Activated CD8-positive, alpha-beta memory T cell treated with anti-CD3 and anti-CD28 coated beads, Interleukin-2, amount 50 U/mL, for 1 hour (primary cell): ENCODE measurements at regions not wholly inside any gene's neighbourhood (a gene's known extent, or its start where the extent isn't known, plus 50 kb on each side); places are given as distances from the start of the nearest gene placed in this dataset.

ENCODE experiments used
- DNase-seq: peaks from one replicate; pipeline ENCODE4 v3.0.0-alpha.2; 2020; ENCODE audit errors: extremely low read depth

DNA sequence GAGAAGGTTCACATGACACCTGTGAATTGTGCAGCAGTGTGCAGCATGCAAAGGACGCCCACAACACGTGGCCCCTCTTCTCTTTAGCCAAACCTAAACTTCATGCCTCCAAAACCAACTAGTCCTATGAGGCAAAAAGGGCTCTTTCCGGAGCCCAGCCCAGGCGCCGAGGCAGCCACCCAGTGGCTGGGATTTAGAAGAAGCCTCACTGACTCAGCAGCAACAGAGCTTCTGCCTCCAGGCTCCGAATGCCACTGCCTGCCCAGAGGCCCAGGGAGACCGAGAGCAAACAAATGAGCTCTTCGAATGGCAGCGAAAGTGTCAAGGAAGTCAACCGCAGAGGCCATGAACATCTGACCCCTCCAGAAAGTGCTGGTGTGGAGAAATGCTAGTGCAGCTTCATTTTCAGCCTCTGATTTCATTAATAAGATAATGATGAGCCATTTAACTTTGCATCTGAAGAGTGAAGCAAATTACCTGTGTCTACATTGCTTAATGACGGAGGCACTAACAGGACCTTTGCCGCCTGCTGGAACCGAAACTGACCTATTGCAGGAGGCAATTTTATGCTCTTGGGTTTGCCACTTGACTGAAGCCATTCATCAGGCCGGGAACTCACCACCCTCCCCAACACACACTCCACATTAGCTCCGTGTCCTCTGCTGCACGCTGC is 157.7 kb upstream of the RPL38 start:
- no peak for DNase-seq

DNA sequence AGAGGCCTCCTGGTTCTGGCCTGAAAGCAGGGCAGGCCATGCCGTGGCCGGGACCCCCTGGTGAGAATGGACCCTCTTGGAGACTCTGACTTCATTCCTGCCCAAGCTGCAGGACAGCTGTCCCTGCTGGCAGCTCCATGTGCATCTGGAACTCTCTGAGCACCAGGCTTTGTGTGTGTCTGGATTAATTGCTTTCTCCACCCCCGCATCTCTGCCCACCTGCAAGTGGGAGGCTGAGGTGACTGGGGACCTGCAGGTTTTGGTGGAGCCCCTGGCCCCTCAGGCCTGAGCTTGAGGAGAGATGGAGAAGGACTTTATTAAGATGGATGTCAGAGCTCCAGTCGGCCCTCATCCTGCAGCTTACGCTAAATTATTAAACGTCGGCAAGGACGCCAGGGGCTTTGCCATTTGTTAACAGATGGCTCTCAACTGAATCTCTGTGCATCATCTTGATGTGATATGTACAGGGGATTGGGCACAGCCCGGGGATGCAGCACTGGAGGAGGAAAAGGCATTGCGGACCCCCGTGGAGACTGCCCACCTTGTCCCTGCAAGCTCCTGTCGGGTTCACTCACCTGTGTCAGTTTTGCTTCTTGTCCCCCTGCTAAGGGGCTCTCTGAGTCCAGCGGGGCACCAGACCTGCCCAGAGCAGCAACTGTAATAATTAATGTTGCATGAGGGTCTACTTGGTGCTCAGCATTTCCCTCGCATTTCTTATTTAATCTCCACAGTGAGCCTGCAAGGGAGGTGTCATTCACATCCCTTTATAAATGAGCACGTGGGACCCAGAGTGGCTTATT is 154.1 kb upstream of the RPL38 start:
- DNase-seq = no peak

DNA sequence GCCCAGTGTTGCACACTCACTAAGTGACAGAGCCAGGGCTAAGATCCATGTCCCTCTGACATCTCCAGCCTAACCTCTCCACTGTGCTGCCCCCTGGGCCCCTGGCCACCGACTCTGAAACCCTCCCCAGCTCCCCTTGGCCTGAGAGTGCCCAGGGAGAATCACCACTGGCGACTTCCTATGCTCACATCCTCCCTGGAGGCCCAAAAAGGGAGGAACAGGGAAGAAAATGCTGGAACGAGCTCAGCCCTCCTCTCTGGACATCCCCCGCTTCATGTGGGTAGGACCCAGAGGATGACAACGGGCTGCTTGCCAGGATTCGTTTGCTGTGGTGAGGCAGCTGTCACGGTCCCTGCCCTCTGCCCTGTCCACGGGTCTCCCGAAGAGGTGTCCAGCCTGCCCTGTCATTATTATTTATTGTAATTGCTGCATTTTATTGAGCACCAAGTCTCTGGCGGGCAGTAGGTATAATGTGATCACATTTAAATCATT is 153.5 kb upstream of the RPL38 start:
- DNase-seq = no peak

DNA sequence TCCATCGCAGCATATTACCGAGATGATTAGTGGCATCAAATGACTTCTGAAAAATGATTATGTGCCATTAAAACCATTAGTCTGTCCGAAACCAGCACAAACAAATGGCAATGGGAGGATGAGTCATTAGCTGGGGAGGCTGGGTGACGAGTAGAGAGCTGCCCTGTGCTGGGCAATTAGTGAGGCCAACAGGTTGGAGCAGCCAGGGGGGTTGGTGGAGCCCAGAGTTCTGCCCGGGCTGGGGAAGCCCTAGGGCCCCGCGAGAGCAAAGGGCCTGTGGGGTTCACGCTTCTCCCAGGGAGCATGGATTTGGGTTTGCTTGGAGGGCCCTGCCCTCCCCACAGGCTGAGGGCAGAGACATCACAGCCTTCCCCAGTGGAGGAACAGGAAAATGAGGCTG is 152.1 kb upstream of the RPL38 start:
- no peak for DNase-seq

DNA sequence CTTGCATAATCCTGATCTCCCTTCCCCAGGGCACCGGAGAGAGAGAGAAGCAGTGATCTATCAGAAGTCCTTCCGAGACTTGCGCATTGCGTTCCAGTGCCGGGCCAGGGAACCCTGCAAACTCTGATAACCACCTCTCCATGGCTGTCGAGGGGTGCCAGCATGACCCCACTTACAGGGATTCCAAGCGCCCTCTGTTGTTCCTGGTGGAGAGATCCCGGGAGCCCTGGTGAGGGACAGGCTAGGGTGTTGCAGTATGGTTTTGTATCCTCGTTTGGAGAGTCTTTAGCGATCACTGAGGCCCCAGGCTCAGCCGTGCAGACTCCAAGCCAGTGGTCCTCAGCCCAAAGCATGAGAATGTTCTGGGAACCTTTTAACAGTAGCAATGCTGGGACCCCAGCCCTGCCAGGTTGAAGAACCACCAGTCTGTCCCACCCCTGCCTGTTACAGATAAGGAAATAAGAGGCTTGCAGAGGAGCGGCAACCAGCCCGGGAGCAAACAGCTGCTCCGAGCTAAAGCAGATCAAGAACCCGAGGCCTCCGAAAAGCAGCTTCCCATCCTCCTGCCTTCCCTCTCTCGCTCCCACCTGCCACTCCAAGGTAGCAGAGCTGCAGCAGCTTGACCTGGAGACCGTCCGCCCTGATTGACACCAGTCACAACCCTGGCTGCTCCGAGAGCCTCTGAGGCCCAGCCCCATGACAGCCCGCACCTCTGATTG is 150.3 kb upstream of the RPL38 start:
- DNase-seq = no peak

DNA sequence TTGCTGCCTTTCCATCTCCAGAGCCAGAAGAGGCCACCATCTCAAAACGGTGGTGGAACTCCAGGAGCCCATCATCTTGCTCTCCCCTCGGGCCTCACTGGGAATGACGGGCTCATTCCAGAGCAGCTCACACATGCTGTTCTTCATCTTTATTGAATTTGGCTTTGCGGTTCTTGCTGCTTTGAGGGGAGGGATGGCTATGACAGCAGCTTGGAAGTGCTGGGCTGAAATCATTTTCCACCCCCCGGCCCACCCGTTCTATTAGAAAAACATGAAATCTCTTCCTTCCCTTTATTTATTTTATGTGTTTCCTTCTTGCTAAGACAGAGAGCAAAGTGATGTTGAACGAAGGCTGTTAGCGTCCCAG is 149.8 kb upstream of the RPL38 start:
- no peak for DNase-seq

DNA sequence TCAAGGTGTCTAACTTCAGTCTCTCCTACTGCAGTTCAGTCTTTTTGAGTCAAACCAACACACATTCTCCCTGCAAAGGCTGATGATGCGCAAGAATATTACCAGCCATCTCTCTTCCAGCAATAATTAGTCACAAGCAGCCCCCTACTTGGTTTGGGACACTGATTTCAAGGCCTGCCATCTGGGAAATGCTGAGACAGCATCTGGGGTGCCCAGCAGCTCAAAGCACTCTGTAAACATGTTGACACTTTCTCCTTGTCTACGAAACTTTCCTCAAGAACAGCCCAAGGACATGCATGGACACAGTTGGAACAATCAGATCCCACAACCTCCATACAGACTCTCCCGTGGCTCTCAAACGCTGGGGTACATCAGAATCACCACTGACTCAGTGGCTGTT is 149.2 kb upstream of the RPL38 start:
- no peak for DNase-seq

DNA sequence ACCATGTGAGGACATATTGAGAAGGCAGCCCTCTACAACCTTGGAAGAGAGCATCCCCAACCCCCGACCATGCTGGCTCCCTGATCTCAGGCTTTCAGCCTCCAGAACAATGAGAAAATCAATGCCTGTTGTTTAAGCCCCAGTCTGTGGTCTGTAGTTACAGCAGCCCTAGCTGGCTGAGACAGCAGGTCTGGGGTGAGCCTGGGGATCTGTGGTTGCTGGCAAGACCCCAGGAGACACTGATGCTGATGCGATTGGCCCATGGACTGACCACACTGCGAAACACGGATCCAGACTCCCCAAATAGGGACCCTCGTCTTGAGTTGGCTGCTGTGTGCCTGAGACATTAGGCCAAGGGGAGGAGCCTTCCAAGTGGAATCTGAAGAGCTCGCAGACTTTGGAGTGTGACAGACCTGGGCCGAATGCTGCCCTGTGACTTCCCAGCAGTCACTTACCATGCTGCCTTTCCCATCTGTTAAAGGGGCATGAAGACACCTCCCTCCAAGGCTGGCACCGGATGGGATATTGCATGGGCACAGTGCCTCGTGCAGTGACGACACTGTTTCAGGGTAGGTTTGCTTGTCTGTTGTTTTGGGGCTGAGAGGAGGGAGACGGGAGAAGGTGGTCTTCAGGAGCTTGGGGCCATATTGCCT is 147.8 kb upstream of the RPL38 start:
- no peak for DNase-seq

DNA sequence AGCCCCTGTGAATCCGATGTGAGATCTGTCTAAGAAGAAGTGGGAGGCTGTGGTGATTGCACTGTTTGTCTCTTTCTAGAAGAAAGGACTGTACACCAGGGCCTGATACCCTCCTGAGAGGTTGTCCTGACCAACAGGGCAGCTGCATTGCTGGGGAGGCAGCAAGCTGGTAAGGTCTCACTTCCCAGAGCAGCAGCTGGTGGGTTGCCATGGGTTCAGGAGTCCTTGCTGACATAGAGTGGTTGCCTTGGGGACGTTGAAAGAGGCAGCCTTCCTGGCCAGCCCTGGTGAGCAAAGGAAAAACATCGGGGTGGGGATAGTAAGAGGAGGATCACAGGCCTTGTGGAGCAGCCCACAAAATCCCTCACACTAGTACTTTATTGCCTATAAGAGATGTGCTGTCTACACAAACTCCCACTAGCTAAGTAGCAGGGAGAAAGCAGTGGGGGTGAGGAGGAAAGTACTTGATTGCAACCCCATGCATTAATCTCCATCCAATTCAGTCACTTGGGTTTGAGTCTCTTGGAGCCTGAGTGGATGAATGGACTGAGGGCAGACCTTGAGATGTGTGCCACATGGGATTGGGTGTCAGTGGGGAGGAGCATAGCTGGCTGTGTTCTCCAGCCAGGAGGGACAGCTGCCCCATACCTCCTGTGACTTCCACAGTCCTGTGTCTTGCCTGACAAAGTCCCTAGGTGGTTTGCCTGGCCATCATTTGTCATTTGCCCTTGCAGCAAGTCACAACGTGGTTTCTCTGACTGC is 143.8 kb upstream of the RPL38 start:
- no peak for DNase-seq

DNA sequence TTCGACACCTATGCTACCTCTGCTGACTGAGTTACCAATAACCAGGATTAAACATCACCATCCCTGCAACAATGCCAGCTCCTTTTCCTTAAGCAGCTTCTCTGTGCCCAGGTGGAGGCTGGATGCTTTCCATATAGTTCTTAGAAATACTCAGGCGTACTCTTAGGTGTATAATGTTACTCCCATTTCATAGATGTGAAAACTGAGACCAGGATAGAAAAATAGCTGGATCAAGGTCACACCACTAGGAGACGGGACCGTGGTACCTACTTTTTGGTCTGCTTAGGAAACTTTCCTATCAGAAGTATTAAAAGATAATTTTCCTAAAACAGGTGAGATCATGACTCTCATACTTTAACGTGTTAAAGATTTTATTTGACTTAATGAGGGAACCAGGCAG is 141.7 kb upstream of the RPL38 start:
- no peak for DNase-seq

DNA sequence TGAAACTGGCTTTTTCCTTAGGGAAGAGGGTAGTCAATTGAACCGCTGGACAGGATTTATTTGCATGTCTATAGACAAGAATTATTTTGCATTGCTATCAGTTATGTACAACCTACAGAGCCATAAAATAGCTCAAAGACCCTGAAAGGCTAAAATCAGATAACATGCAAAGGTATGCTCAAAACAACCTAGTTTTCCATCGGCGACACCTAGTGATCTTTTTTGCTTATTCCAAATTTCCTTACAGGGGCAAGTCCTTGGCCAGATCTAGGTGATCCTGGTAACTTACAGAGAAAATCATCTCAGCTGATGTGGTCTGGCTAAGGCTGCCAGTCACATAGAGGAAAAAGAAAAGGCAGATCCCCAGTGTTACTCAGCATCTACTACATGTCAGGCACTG is 141.2 kb upstream of the RPL38 start:
- no peak for DNase-seq

DNA sequence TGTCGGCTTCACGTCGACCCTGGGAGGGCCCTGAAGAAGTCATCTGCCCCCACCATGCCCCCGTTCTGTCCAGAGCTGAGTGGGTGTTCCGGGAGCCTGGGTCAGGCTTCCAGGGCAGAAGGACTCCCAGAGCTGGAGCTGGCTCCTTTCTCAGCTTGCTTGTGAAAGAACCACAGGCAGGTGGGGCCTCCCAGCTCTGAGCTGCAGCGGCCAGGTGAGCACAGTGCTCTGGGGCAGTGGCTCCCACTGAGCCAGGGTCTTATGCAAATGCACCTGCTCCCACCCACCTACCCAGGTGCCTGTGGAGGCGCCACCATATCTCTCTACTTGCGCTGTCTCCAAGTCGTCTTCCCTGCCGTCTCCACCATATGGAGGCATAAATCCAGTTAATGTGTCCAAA is 140.0 kb upstream of the RPL38 start:
- DNase-seq = no peak

DNA sequence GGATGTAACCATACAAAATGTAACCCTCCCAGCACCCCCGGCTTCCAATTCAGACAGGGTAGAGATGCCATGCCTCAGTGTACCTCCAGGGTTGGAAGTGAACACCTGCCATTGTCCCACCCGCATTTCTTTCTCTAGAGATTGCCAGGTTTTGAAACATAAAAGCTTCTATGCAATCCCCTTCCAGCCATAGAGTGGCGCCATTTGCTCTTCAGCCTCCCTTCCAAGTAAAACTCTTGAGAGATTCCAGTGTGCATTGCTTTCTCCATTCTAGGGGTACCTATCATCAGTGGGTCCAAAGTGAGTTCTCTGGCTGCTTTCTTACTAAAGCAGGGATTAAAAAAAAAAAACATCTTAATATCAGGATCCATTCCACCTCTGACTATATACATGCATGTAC is 133.1 kb upstream of the RPL38 start:
- DNase-seq = no peak

DNA sequence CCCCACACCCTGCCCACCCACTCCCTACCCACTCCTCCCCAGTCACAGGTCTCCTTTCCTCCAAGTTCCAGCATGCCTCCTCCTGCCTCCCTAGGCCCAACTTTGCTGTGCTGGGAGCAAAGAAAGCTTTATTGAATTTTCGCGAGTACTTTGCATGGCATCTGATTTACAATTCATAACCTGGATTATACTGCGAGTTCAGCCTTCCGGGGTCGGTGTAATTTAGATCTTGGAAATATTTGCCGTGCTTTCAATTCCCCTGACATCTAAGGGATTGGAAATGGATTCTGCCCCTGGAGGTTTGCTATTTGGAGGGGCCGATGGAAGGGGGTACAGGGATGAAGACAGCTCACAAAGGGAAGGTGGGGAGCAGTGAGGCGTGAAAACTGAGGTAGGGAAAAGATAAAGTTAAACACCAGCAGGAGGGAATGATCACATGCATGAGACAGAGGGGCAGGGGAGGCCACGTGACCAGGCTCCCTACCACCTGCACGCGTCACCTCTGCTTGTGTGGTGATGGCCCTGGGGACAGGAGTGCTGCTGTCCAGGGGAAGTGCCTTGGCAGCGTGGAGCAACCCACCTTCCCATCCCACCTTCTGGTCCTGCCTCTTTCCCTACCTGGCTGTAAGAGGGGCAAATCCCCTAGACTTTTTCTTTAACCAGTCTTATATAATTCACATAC is 132.3 kb upstream of the RPL38 start:
- DNase-seq = no peak

DNA sequence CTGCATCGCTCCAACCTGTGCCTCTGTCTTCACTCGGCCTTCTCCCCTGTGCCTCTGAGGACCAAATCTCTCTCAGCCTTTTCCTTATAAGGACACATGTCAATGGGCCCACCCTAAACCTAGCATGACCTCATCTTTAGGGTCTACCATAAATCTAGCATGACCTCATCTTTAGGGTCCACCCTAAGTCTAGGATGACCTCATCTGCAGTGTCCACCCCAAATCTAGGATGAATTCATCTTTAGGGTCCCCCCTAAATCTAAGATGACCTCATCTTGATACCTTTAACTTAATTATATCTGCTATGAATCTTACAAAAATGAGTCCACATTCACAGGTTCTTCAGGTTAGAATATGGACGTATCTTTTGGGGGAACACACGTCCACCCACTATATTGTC is 131.1 kb upstream of the RPL38 start:
- DNase-seq = no peak

DNA sequence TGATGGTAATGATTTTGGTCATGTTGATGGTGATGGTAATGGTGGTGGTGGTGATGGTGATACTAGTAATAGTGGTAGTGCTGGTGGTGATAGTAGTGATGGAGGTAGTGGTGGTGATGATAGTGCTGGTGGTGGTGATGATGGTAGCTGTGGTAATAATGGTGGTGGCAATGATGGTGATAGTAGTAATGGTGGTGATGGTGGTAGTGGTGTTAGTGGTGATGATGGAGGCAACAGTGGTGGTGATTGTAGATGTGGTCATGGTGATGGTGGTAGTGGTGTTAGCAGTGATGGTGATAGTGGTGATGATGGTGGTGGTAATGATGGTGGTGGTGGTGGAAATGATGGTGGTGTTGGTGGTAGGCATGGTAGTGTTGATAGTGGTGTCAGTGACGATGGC is 127.0 kb upstream of the RPL38 start:
- DNase-seq = no peak

DNA sequence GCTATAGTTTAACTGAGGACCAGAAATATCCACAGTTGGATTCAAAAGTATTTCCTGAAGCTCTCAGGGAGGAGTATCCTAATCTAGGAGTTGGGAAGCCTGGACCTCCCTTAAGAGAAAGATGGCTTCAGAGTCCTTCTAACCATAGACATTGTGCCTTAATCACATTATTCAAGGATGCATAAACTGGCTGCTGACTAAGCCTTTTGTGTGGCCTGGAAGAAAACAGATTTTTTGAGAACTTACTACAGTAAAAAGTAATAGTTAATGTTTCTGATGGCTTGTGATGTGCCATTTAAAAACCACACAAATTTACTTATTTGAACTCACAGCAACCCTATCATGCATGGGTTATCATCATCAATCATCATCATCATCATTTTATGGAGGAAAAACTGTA is 126.2 kb upstream of the RPL38 start:
- DNase-seq = no peak

DNA sequence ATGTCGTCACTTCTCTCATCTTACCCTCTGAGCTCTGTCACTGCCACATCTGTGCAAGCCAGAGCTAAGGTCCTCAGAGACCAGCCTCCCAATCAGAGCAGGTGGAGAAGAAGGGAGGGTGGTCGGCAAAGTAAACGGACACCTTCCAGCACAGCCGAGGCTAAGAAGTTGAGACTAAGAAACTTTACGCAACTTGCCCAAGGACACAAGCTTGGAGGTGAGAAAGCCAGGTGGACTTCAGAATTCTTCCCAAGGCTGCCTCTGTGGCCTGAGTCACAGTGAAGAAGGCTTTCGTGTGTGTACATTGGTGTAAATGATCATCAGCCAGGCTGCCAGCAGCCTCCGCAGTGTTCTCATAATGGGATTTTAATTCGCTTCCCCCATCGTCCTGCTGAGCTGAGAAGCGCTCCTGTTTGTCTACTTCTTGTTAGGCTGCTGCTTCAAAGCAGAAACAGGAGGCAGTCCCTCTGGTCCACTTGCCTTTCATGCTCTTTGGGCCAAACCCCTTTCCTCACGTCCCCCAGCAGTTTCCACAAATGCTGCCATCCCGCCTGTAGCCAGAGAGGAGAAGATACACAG is 125.0 kb upstream of the RPL38 start:
- DNase-seq = no peak

DNA sequence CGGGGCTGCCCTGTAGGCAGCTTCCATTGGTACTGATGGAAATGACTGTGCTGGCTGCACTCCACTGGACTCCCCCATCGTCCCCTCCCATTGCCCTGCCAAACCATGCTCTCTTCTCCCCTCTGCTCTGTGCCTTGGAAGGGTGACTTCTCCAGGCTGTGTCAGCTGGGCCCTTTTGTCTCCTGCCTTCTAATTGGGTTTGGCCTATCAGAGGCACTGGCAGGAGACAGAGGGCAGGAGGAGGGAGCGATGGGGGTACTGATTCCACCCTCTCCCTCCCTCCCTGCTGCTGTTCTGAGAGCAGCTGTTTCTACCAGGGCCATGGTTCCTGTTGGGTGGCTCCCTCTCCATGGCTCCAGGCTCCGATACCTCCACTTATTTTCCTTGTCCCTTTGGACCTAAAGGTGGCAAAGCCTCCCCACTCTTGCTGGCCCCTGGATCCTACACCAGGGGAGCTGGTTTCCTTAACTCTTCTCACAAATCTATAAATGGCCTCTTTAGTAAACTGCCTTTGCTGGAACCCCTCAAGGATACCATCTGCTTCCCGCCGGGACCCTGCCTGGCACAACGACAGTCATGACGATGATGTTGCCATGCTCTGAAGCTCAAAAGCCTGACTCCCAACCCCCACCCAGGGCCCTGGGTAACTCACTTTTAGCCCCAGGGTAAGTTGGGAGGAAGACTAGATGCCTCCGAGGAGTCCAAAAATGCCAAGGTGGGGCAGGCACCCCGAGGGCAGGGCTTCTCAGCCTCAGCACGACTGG is 123.8 kb upstream of the RPL38 start:
- DNase-seq = no peak
